ENCODE measurements at regions not wholly inside any gene's neighbourhood (a gene's known extent, or its start where the extent isn't known, plus 50 kb on each side); places are given as distances from the start of the nearest gene placed in this dataset.

DNA sequence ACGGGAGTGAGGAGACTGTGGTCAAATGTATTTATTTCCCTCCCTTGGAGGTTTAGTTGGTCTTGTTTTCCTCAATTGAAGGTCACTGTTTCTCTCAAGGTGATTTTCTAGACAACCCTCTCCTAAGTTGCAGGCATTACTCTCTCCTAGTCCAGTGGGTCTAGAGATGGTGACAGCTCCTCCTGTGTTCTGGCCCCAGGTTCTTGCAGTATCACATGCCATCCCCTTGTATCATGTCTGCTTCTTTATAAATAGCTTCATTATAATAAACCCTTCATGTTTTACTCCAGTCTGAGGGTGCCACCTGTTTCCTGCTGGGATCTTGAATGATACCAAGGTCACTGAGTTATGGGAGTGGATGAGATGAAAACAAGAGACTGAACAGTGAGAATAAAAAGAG, 208.0 kb upstream of the KCNN2 start:
- Histone ChIP-seq H3K36me3 (ENCODE audit: control insufficient read depth, insufficient read depth, low read length) (no peaks in the 10 kb centered on the region), H2AK5ac (ENCODE audit: low read depth, low read length) (no peak overlapping the region), H3K27me3 (ENCODE audit: control insufficient read depth, insufficient read depth, low read length) (no peaks in the 10 kb centered on the region), H3K18ac (ENCODE audit: low read depth, low read length) (no peak overlapping the region), H3K23ac (ENCODE audit: low read depth, low read length) (no peak overlapping the region), H2AK9ac (replicated peaks; ENCODE audit: low read depth, low read length, poor library complexity) (no peak overlapping the region), H3K56ac (ENCODE audit: extremely low read depth, insufficient read depth, low read length) (no peak overlapping the region), H3K79me1 (ENCODE audit: low read depth in 1 of 2, low read length in 2 of 2) (no peaks in the 10 kb centered on the region), H3K14ac (replicated peaks; ENCODE audit: low read depth, low read length) (no peak overlapping the region), H3K4me3 (ENCODE audit: insufficient read depth, low read depth, low read length) (no peak overlapping the region), H3K9ac (ENCODE audit: low read depth, low read length) (no peak overlapping the region), H4K20me1 (ENCODE audit: insufficient read depth, low read length) (no peaks in the 10 kb centered on the region), H3K4ac (ENCODE audit: low read depth, low read length) (no peak overlapping the region), H2BK20ac (ENCODE audit: low read depth, low read length) (no peak overlapping the region), H3K27ac (ENCODE audit: insufficient read depth, low read length) (no peak overlapping the region), H3K9me3 (ENCODE audit: control insufficient read depth, insufficient read depth, low read length) (peaks cover 4% of the 10 kb centered on the region), H4K91ac (ENCODE audit: insufficient read depth, low read depth, low read length) (no peak overlapping the region), H3K4me2 (ENCODE audit: low read depth, low read length) (no peak overlapping the region), H2BK120ac (ENCODE audit: low read depth, low read length) (no peak overlapping the region), H2AFZ (replicated peaks; ENCODE audit: low read length, poor library complexity) (no peak overlapping the region), H4K8ac (ENCODE audit: low read depth in 2 of 2, low read length in 2 of 2) (no peak overlapping the region), H2BK5ac (ENCODE audit: low read depth, low read length, poor library complexity, severe bottlenecking) (no peak overlapping the region), H4K5ac (ENCODE audit: low read depth, low read length) (no peak overlapping the region), H3K4me1 (ENCODE audit: control insufficient read depth, insufficient read depth, low read length) (no peaks in the 10 kb centered on the region), H3K9me1 (ENCODE audit: insufficient read depth, low read length) (no peaks in the 10 kb centered on the region), H2BK15ac (ENCODE audit: low read depth, low read length) (no peak overlapping the region)
- no TSS peak for BruUV-seq (replicated peaks)
- ChIA-PET POLR2A (ENCODE audit: unreplicated experiment) (no interaction called here), CTCF (no interaction called here)
- no peak for DNase-seq
- dilution Hi-C loops (cut with HindIII; ENCODE audit: low sequenced_read_pairs, unreplicated experiment) (no loop called here), intact Hi-C loops (cut with micrococcal nuclease) (no loop called here), in situ Hi-C loops (cut with MboI; ENCODE audit: low sequenced_read_pairs) (no loop called here)
- no CpG with 5 or more reads among the region's 1 CpG for WGBS, 2 experiments (ENCODE audit: extremely low coverage in 2 of 2, insufficient read length in 1 of 2)
- ATAC-seq (ENCODE audit: low read depth): no peak
- TF ChIP-seq MAFK (IDR thresholded peaks at IDR 0.05; ENCODE audit: low read depth, low read length) (no peak), CEBPB (IDR thresholded peaks at IDR 0.05; ENCODE audit: low read depth, low read length) (no peak), SMC3 (IDR thresholded peaks at IDR 0.05; ENCODE audit: low read depth, low read length) (no peak), CHD1 (IDR thresholded peaks at IDR 0.05; ENCODE audit: low read depth, low read length) (no peak), RFX5 (IDR thresholded peaks at IDR 0.05; ENCODE audit: low read depth, low read length) (no peak), MAZ (IDR thresholded peaks at IDR 0.05; ENCODE audit: borderline replicate concordance, low read depth, low read length) (no peak)
